RPMI7951 (cell line): ENCODE measurements at regions not wholly inside any gene's neighbourhood (a gene's known extent, or its start where the extent isn't known, plus 50 kb on each side); places are given as distances from the start of the nearest gene placed in this dataset.
"Not testable (repeated sequence)": the region's sequence is repeated elsewhere in the genome, so short reads cannot be mapped to it uniquely, and the experiment has no call there.

Source experiments
- DNase-seq: peaks from one replicate; pipeline ENCODE4 v3.0.0-alpha.2; 2012; ENCODE audit warnings: low read depth

DNA sequence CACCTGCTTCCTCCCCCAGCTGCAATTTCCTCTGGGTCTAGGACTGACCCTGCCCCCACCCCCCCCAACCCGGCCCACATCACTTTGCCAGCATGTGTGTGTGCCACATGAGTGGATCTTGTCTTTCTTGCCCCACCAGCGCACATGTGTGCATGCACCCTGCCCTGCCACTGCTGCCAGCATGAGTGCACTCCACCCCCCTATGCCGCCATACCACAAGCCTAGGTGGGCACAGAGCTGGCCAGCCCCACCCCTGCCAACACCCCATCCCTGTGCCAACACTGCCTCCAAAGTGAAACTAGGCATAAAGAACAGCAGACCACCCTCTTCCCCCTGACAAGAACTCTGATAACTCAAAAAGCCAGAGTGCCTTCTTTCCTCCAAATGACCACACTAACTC lies 296.3 kb upstream of the SGO1 start:
- no peak for DNase-seq

DNA sequence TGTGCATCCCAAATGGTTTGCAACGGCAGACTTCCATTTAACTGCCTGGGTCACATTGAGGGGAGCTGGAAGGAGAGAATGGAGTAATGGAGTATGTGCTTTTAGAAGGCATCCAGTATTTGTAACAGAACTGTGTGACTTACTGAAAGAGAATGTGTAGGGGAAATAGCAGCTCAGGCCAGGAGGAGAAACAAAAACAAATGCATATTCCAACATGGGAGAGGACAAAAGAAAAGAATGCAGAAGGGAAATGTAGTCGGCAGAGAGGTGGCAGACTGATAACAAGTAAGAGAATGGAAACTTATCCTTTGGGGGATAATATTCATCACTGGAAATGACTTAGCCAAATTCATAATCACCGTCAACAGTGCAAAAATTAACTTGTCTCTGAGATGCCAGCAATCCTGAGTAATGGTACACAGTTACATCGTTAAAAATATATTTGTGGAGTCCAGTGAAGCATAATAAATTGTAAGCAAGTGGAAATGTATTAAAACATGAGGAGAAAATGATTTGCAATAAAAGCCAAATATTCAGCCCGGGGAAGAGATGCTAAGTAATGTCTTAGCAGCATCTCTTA lies 294.9 kb upstream of the SGO1 start:
- no peak for DNase-seq

DNA sequence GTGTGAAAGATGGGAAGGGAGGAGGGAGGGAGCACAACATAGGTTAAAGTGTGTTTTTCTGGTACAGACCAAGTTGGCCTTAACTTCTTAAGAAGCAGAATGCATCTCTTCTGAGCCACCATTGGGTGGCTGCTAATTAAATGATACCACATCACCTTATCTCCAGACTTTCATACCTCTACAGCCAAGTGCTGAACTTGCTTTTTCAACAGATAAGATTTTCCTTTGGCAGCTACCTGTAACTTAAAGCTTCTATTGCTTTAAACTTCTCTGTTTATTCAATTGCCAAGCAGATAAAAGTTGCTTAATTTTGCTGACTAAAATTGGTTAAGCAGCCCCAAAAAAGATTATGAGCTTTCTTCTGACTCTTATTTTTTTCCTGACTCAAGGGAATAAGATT lies 292.4 kb upstream of the SGO1 start:
- no peak for DNase-seq

DNA sequence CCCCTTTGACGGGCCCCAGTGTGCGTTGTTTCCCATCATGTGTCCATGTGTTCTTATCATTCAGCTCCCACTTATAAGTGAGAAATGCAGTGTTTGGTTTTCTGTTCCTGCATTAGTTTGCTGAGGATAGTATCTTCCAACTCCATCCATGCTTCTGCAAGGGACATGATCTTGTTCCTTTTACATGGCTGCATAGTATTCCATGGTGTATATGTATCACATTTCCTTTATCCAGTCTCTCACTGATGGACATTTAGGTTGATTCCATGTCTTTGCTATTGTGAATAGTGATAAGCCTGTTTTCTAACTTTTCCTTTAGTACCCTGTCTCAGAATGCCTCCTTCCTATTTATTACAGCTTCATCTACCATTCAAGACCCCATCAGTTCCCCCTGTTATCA lies 278.2 kb upstream of the SGO1 start:
- DNase-seq: not testable (repeated sequence)

DNA sequence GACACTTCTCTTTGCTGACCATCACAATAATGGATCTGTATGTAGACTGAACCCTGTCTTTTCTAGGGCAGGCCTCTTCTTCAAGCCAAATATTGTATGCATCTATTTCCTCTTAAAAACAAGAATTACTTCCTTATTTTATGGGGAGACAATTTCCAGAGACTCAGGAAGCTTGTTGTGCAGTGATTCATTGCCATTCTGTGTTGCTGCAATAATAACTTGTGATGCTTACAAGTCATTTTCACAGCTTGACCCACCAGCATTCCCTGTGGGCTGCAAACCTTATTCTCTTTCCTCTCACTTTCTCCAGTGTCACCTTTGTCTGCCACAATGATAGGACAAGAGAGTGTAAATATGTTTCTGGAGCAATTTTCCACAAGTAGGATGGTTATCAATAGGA lies 276.7 kb upstream of the SGO1 start:
- DNase-seq: no peak

DNA sequence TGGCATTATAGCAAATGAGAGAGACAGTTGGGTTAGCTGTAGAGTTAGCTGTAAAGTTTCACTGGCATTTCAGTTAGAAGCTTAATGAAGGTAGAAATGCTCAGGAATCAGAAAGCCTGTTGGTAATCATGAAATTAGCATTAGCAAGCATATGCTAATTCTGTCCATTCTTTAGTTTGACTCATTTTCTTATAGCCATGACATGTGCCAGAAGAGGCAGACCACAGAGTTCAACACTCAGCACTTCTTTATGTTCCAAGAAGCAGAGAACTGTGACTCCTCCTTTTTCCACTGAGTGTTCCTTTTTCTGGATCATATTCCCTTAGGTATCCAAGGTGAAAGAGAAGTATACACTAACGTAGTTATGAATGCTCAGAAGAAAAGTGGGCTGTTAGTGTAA lies 276.2 kb upstream of the SGO1 start:
- no peak for DNase-seq

DNA sequence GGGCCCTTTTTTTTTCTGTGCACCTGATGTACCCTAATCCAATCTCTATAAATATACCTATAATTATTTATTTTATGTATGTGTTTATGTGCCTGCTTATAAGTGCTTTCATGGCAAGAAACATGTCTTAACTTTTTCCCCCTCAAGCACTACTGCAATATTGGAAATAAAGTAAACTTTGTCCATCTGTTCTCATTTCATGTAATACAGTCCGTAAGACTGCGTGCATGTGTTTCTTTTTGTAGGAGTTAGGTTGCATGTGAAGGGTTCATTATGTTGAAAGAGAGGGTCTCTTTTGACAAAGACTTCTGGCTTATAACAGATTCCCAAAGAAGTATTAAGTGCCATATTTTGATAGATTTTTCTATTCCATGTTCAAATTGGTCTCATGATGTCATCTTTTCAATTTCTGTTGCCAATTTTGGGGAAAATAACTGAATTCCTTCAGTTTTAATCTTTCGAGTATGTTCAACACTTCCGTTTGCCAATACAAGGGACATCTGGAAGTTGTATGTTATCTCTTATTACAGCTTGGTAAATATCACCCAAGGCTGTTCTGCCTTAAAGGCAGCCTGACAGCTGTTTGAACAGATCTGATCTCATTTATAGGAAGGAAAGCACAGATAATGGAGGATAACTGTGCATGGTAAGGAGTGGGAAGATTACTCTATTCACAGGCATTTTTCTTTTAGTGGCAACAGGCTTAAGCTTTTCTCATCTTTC lies 273.1 kb upstream of the SGO1 start:
- DNase-seq: no peak

DNA sequence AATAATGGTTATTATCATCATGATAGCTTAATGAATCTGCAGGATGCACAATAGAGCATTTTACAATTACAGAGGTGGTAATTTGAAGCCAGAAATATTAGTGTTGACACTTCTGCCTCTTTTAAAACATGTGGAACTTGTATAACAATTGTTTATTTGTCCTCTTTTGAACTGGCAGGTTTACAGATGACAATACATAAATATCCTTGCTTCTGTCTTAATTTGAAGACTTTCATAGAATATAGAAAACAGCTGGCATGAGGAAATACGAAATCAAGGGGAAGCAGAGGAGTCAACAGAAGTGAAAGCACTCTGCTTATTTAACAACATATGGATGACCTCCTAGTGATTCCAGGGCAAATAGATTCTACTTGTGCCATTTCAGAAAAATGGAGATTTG lies 270.5 kb upstream of the SGO1 start:
- no peak for DNase-seq

DNA sequence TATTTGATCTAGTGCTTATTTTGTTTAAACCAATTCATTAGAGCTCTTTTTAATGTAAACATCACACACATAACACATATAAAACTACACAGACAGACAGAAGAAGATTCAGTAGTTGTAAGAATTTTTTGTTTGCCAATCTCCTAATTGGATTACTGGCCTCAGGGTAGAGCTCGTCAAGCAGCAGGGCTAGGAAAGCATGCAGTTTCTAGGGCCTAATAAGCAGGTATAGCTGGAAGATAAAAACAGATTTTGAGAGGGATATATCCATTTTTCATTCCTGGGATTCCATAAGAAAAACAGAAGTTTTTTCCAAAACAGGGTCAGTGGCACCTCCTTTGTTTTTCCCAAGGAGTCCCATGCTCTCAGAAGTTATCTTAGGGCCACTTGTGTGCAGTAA lies 265.2 kb upstream of the SGO1 start:
- no peak for DNase-seq

DNA sequence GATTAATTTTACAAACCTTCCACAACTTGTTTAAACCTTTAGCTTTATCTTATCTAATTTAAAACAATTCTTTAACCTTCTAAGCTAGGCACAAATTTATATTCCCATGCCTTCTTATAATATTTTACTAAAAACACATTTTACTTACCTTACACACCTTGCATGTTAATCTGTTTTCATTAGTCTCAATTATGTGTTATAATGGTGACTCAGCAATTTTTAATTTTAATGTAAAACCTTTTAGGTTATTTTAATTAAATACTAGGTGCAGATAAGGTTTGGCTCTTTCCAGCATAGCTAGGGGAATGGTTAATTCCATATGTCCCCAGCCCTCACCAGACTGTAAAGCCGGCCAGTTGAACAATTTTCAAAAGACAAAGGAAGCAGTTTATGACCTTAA lies 264.6 kb upstream of the SGO1 start:
- no peak for DNase-seq

DNA sequence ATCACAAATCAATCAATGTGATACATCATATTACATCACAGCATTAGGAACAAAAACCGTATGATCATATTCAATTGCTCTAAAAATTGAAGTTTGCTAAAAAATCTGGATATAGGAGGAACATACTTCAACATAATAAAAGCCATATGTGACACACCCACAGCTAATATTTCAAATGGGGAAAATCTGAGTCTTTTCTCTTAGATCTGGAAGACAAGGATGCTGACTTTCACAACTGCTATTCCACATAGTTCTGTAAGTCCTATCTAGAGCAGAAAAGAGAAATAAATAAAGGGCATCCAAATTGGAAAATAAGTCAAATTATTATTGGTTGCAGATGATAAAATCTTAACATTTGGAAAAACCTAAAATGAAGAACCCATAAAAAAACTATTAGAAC lies 256.8 kb upstream of the SGO1 start:
- no peak for DNase-seq

DNA sequence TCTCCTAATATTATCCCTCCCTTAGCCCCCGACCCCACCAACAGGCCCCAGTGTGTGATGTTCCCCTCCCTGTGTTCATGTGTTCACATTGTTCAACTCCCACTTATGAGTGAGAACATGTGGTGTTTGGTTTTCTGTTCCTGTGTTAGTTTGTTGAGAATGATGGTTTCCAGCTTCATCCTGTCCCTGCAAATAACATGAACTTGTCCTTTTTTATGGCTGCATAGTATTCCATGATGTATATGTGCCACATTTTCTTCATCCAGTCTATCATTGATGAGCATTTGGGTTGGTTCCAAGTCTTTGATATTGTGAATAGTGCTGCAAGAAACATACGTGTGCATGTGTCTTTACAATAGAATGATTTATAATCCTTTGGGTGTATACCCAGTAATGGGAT lies 241.3 kb upstream of the SGO1 start:
- not testable (repeated sequence) for DNase-seq

DNA sequence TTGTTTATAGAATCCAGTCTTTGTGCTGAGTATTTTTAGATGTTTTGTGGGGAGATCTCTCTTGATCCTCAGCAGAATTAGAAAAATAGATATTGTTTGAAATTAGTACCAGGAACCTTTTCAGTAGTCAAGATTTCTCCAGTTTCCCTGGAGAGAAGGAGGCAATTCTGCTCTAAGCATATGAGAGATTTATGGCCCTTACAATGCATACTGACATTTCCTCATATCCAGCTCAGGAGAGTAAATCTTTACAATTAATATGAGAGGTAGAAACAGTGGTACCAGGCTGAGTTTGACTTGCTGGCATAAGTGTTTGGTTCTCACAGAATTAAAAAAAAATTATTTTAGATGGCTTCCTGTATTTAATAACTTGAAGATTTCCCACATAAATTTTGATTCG lies 239.1 kb upstream of the SGO1 start:
- no peak for DNase-seq

DNA sequence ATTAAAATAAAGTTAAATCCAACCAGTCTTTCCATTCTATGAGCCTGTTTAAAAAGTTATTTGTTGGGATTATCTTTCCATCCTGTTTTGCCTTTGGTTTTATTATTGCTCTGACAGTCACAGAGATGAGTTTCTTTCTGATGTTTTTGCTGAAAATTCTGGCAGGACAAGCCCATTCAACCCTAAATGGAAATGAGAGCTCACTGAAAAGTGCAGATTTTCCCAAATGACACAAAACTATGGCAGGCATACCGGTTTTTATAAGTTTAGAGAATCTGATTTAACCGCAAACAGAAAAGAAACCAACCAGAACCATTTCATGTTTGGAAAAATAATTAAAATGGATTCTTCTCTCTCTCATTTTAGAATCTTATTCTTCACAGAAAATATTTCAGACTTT lies 238.1 kb upstream of the SGO1 start:
- no peak for DNase-seq

DNA sequence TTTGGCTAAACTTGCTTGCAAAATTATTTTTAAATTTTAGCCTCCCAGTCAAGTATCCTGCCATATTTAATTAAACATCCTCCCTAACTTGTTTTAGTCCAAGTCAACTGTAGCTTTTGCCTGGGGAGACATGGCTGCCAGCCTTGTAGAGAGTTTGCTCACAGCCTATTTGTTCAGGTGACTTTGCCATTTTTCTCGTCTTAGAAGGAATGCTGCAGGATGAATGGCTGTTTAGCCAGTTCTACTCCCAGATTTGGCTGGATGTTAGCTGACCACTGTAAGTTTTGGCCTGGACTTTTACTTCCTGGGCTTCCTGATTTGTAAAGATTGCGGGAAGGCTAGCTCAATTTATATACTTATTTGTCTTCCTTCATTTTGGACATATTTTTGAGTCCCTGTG lies 236.4 kb upstream of the SGO1 start:
- DNase-seq: no peak

DNA sequence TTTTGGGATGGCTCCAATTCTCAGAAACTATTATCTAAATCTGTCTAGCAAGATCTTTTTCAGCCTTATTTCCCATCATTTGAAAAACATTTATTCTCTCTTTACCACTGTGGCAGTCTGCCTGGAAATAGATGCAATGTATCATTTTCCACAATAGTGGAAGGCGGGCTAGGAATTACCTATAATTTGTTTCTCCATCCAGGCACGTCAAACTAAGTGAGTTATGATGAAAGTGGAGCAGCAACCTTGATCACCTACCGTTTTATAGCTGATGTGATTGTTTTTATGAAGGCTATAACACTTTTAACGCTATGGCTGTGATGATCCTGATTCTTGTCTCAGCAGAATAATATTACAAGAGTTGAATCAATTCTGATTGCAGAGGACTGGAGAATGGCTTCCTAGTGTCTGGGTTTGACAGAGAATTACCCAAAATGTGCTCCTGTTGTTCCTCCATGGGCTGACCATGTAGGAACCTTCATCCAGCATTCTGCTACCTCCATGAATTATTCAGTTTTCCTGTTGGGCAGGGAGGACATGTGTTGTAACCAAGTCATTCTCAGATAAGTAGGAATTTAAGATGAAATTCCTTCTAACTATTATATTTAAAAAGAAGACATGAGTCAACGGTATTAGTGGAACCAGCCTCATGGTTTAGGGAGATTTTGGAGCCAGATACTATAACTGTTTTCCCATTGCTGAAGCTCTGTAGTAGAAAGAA lies 231.5 kb upstream of the SGO1 start:
- no peak for DNase-seq

DNA sequence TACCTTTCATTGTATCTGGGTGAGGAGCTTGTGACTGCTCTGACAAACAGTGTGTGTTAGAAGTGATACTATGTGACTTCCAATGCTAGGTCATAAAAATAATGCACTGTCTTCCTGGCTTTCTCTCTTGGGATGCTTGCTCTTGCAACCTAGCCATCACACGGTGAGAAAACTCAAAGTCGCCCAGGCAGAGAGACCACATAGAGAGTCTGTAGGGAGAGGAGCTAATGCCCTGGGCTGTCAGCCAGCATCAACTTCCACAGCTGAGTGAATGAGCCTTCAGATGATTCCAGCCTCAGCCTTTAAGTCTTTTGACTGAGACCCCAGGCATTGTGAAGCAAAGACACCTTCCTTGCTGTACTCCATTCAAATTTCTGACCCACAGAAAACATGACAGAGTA lies 220.6 kb upstream of the SGO1 start:
- no peak for DNase-seq

DNA sequence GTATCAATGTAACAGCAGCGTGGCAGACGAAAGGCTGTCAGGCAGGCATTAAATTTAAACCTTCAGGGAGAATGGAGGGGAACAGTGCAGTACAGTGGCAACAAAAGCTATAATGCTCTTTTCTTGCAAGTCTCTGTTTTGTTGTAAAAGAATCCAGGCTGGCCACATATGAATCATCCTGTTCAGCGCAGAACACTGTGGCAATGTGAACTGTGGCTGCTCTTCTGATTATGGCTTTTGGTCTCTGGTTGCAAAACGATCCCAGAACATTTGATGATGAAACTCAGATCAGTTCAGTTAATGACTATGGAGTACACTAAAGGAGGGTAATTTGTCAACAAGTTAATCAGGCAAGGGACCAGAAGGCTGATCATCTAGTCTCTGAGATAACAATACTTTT lies 219.7 kb upstream of the SGO1 start:
- no peak for DNase-seq

DNA sequence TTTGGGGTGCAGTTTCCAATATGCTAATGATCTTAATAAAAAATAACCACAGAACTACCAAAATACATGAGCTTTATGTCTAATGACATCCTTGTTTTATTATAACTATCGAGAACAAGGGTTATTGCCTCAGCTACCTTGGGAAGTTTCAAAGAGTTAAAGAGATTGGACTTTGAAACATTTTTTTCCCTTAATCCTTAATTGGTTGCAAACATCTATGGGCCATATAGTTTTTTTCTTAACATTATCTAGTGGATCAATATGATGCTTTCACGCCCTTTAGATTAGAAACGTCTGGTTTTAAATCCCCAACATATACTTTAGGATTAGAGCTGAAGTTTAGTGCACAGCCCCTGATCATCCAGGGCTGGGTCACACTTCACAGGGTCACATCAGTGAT lies 219.2 kb upstream of the SGO1 start:
- DNase-seq: no peak

DNA sequence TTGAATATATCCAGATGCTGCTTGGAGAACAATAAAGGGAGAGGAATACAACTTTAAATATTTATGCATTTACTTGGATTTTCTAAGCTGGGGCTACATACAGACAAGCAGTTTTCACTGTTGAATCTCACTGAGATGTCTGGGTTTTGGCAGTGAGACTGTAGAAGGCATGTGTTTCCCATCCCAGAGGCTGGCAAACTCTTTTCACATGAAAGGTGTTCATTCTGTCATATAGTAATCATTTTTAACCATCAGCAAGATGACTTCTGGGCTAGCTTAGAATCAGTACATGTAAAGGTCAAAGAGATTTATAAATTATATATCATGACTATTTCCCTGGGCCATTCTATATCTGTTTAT lies 218.7 kb upstream of the SGO1 start:
- DNase-seq: no peak

DNA sequence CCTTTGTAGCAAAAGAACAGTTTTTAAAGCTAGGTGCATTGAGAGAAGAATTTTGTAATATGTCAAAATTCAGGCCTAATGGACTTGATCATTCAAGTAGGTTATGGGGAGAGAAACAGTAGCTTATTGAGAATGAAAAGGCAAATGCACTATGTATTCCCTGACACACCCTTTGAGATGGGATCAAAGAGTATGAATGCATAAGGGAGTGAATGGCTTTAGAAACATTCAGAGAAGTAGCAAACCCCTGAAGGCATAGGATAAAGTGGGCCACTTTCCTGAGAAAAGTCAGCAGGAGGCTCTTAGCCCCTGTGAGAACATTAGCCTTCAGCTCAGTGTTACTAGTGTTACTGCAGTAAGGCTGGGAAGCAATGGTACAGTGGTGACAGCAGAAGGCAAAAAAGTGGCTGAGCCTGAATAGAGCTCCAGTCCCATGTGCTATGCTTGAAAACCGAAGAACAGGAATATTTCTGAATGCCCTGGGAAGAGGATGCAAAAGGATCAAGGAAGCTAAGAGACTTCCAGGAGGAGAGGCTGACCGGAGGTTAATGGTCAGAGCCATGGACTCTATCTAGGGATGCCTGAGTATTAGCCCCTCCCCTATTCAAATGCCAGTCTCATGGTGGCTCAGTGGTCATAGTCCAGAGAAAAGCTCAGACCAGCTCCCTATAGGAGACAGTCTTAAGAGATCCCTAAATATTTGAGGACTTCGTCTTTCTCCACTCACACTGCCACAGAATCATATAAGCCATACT lies 218.2 kb upstream of the SGO1 start:
- DNase-seq: no peak

DNA sequence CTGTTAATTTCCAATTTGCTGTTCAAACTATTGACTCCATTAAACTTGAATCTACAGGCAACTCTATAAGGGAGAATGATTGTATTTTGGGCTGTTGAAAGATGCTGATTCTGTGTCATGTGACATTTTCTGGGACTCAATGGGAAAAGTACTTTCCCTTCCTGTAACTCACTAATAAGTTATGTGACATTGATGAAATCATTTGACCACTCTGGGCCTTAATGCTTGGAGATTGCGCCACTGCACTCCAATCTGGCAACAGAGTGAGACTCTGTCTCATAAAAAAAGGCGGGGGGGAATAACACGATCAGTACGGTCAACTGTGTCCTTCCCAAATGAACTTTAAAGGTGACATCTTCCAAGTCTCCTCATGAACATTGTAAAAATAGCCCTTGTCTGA lies 215.2 kb upstream of the SGO1 start:
- DNase-seq: no peak

DNA sequence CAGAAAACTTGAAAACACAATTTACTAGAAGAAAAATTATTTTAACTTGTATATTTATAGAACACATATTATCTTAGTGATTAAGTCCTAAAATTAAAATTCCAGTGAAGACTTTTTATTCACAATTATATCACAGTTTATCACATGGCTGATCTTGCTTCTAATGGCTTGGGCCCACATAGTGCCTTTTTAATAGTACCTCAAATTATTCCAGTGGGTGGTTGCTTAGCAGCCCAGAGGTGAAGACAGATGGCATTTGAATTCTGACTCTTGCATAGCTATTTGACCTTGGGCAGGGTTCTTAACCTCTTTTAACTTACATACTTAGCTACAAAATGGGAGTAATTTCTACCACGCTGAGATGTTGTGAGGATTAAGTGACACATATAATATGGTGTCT lies 214.7 kb upstream of the SGO1 start:
- DNase-seq: no peak
